ENCODE measurements at regions not wholly inside any gene's neighbourhood (a gene's known extent, or its start where the extent isn't known, plus 50 kb on each side); places are given as distances from the start of the nearest gene placed in this dataset.

DNA sequence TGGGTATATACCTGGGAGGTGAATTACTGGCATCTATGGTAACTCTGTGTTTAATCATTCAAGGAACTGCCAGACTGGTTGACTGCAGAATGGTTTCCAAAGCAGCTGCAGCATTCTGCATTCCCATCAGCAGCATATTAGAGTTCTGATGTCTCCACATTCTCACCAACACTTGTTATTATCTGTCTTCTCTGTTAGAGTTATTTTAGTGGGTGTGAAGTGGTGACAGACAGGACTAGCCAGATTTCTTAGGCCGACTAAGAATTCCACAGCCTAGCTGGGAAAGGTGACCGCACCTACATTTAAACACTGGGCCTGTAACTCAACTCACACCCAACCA is 110.9 kb downstream of the TMEM170B start:
- no peak overlapping the region for H3K14ac ChIP-seq (ENCODE audit: insufficient read depth, low read length)
- no peak overlapping the region for H3T11ph ChIP-seq (ENCODE audit: low read length)
- H2AK5ac ChIP-seq (ENCODE audit: insufficient read length, low read length): no peak overlapping the region
- Mint-ChIP-seq H3K27ac (peak overlapping the region in 1 of 3 experiments; percentile 42; a peak in 1 of 7 replicates), H3K36me3 (ENCODE audit: insufficient read depth in 1 of 3, low read depth in 3 of 3) (peaks cover 11 to 35% (median 26%) of the 10 kb centered on the region in 3 experiments), H3K4me3 (no peak overlapping the region), H3K9me3 (peaks cover 19 to 24% of the 10 kb centered on the region in 2 experiments), H3K27me3 (ENCODE audit: low read depth) (peaks cover 2% of the 10 kb centered on the region), H3K4me1 (peaks cover 41 to 49% of the 10 kb centered on the region in 2 experiments)
- H4K20me1 ChIP-seq (ENCODE audit: control insufficient read depth, insufficient read depth, insufficient read length): no peaks in the 10 kb centered on the region
- H4K5ac ChIP-seq (ENCODE audit: insufficient read length, low read depth, low read length): no peak overlapping the region
- H3K4me1 ChIP-seq (ENCODE audit: insufficient read depth, low read length): peaks cover 10% of the 10 kb centered on the region; the same call in 1 of the 2 replicates
- H3K27me3 ChIP-seq (ENCODE audit: insufficient read depth, low read length): no peaks in the 10 kb centered on the region
- H3K18ac ChIP-seq (ENCODE audit: insufficient read length, low read depth, low read length): no peak overlapping the region
- H2BK15ac ChIP-seq (ENCODE audit: low read depth, low read length): no peak overlapping the region
- no peak overlapping the region for H2BK120ac ChIP-seq (ENCODE audit: low read depth, low read length, poor library complexity, severe bottlenecking)
- no peak overlapping the region for H4K91ac ChIP-seq (ENCODE audit: insufficient read length, low read depth, low read length)
- H3K23ac ChIP-seq (ENCODE audit: insufficient read length, low read depth, low read length): no peak overlapping the region
- no peaks in the 10 kb centered on the region for H3K23me2 ChIP-seq (ENCODE audit: insufficient read length, low read depth, low read length, poor library complexity, severe bottlenecking)
- H2BK12ac ChIP-seq (ENCODE audit: insufficient read length, low read depth, low read length): no peak overlapping the region
- H2AFZ ChIP-seq (ENCODE audit: low read length): no peak overlapping the region
- H3K4ac ChIP-seq (ENCODE audit: low read depth, low read length): no peak overlapping the region
- TF ChIP-seq, protein P1, sequence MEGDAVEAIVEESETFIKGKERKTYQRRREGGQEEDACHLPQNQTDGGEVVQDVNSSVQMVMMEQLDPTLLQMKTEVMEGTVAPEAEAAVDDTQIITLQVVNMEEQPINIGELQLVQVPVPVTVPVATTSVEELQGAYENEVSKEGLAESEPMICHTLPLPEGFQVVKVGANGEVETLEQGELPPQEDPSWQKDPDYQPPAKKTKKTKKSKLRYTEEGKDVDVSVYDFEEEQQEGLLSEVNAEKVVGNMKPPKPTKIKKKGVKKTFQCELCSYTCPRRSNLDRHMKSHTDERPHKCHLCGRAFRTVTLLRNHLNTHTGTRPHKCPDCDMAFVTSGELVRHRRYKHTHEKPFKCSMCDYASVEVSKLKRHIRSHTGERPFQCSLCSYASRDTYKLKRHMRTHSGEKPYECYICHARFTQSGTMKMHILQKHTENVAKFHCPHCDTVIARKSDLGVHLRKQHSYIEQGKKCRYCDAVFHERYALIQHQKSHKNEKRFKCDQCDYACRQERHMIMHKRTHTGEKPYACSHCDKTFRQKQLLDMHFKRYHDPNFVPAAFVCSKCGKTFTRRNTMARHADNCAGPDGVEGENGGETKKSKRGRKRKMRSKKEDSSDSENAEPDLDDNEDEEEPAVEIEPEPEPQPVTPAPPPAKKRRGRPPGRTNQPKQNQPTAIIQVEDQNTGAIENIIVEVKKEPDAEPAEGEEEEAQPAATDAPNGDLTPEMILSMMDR (conservative IDR thresholded peaks at IDR 0.05): no peak
- H4K8ac ChIP-seq (replicated peaks; ENCODE audit: insufficient read length, low read depth, low read length): no peak overlapping the region
- H2BK20ac ChIP-seq (ENCODE audit: low read depth, low read length, poor library complexity, severe bottlenecking): no peak overlapping the region
- no peaks in the 10 kb centered on the region for H3K9me3 ChIP-seq (ENCODE audit: control insufficient read depth, low read depth, low read length)
- H3K79me1 ChIP-seq (ENCODE audit: insufficient read depth, low read depth, low read length, poor library complexity, severe bottlenecking): no peaks in the 10 kb centered on the region
- no peak overlapping the region for H2BK5ac ChIP-seq (ENCODE audit: insufficient read length, low read length)
- no peak overlapping the region for H3K4me2 ChIP-seq (ENCODE audit: insufficient read depth, insufficient read length, low read length)
- no peak overlapping the region for H3K56ac ChIP-seq (ENCODE audit: insufficient read length, low read depth, low read length)
- H3K9ac ChIP-seq (ENCODE audit: extremely low read depth, insufficient read length, low read length): no peak overlapping the region
- H3K79me2 ChIP-seq (ENCODE audit: insufficient read depth, low read length): no peaks in the 10 kb centered on the region
- WGBS (ENCODE audit: extremely low coverage, insufficient read length, low lambda C conversion rate): no CpG with 5 or more reads among the region's 2 CpGs
- H3K27ac ChIP-seq (ENCODE audit: insufficient read length, low read depth, low read length): no peak overlapping the region
- no peak for DNase-seq
